Neural crest cell (in vitro differentiated cells): ENCODE measurements at regions not wholly inside any gene's neighbourhood (a gene's known extent, or its start where the extent isn't known, plus 50 kb on each side); places are given as distances from the start of the nearest gene placed in this dataset.

Experiments
- DNase-seq: peaks from one replicate; pipeline ENCODE4 v3.0.0; 2021; ENCODE audit warnings: low read depth, mixed read lengths, low spot score
- H3K27ac Mint-ChIP-seq: one replicate; pipeline ENCODE4 v1.8.0; 2021; ENCODE audit warnings: mild to moderate bottlenecking, mixed read lengths; ENCODE audit not compliant: unreplicated experiment
- H3K27me3 Mint-ChIP-seq: 2 replicates; pipeline ENCODE4 v1.8.0; 2021; ENCODE audit warnings: low read depth, mild to moderate bottlenecking, mixed read lengths
- H3K36me3 Mint-ChIP-seq: 2 replicates; pipeline ENCODE4 v1.8.0; 2021; ENCODE audit warnings: low read depth, mild to moderate bottlenecking, mixed read lengths
- H3K4me1 Mint-ChIP-seq: 2 replicates; pipeline ENCODE4 v1.8.0; 2021; ENCODE audit warnings: mixed read lengths
- H3K4me3 Mint-ChIP-seq: one replicate; pipeline ENCODE4 v1.8.0; 2021; ENCODE audit warnings: mild to moderate bottlenecking, mixed read lengths
- H3K9me3 Mint-ChIP-seq: 2 replicates; pipeline ENCODE4 v1.8.0; 2021; ENCODE audit warnings: mixed read lengths
- TF ChIP-seq, protein P1 (sequence below): fragments of 200-600 bp; sonication (generic); conservative IDR thresholded peaks from 2 replicates; pipeline ENCODE4 v1.5.0; 2021; ENCODE audit warnings: antibody characterized with exemption, mild to moderate bottlenecking

- no peaks in the 10 kb centered on the region for H3K36me3 Mint-ChIP-seq
- peaks cover 6% of the 10 kb centered on the region for H3K4me1 Mint-ChIP-seq
- H3K4me3 Mint-ChIP-seq: no peak overlapping the region
- TF ChIP-seq, protein P1, sequence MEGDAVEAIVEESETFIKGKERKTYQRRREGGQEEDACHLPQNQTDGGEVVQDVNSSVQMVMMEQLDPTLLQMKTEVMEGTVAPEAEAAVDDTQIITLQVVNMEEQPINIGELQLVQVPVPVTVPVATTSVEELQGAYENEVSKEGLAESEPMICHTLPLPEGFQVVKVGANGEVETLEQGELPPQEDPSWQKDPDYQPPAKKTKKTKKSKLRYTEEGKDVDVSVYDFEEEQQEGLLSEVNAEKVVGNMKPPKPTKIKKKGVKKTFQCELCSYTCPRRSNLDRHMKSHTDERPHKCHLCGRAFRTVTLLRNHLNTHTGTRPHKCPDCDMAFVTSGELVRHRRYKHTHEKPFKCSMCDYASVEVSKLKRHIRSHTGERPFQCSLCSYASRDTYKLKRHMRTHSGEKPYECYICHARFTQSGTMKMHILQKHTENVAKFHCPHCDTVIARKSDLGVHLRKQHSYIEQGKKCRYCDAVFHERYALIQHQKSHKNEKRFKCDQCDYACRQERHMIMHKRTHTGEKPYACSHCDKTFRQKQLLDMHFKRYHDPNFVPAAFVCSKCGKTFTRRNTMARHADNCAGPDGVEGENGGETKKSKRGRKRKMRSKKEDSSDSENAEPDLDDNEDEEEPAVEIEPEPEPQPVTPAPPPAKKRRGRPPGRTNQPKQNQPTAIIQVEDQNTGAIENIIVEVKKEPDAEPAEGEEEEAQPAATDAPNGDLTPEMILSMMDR: no peak
- peaks cover 24% of the 10 kb centered on the region for H3K27me3 Mint-ChIP-seq
- DNase-seq: no peak
- no peak overlapping the region for H3K27ac Mint-ChIP-seq
- H3K9me3 Mint-ChIP-seq: no peaks in the 10 kb centered on the region
Observed at GRCh38 chr1:29901624-29902325, 665.5 kb downstream of the PTPRU start.

DNA sequence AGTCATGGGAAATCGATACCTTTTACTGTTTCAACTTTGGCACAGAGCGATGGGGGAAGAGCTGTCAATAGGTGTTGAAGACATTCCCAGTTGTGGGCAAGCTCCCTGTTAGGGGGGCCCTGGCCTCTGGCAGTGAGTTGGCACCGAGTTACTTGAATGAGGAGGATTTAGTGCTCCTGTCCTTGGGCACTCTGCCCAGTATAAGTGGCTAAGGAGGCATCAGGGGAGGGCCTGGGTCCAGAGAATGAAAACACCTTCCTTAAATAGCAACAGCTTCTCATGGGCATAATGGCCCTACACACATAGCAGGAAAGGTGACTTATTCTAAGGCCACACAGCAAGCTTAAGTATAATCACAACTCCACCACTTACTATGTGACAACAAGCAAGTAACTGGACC is 664.4 kb downstream of the PTPRU start:
- Mint-ChIP-seq H3K4me3 (no peak overlapping the region), H3K36me3 (no peaks in the 10 kb centered on the region), H3K4me1 (no peaks in the 10 kb centered on the region), H3K9me3 (no peaks in the 10 kb centered on the region), H3K27ac (no peak overlapping the region), H3K27me3 (peaks cover 33% of the 10 kb centered on the region)
- TF ChIP-seq, protein P1: no peak
- no peak for DNase-seq

GRCh38 chr1:29900104-29900679 is 663.9 kb downstream of the PTPRU start:
- H3K27me3 Mint-ChIP-seq: peaks cover 36% of the 10 kb centered on the region
- H3K4me3 Mint-ChIP-seq: no peak overlapping the region
- no peaks in the 10 kb centered on the region for H3K36me3 Mint-ChIP-seq
- H3K9me3 Mint-ChIP-seq: no peaks in the 10 kb centered on the region
- no peak for DNase-seq
- H3K4me1 Mint-ChIP-seq: no peaks in the 10 kb centered on the region
- TF ChIP-seq, protein P1: no peak
- no peak overlapping the region for H3K27ac Mint-ChIP-seq

DNA sequence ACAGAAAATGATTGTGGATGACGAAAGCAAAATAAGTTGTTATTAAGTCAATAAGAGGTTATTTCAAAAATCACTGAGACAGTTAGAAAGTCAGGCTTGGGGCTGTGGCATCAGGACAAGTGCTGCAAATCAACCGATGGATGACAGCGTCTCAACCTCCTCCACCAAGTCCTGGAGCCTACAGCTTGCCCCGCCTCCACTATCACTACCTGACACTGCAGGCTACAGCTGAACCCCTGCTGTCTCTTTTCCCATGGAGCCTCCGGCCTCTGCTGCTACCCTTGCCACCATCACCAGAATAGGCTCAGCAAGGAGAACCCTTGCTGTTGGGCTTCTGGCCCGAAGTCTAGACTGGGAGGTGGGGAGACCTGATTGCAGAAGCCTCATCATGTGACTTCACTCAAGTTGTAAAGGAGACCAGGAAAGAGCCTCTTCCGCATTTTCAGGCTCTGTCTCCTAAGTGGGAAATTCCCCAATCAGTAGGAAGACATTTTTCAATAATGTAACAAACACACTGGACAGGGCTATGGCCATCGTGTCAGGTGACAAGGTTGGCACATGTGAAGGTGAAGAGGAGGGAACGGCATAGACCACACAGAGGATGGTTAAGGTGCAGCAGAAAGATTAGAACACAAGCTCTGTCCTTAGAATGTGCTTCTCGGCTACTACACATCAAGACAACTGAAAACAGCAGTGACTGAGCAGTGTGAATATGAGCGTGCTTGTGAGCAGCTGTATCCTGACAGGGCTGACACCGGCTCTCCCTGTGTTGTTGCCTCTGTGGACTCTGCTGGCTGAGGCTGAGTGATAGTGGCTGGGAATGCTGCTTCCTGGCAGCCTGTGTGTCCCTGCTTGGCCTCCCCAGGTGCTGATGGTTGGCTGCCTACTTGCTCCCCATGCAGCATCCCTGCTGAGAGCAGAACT is 660.7 kb downstream of the PTPRU start:
- Mint-ChIP-seq H3K27me3 (peaks cover 55% of the 10 kb centered on the region), H3K4me3 (no peak overlapping the region), H3K4me1 (no peaks in the 10 kb centered on the region), H3K27ac (no peak overlapping the region), H3K36me3 (no peaks in the 10 kb centered on the region), H3K9me3 (no peaks in the 10 kb centered on the region)
- TF ChIP-seq, protein P1: no peak
- DNase-seq: no peak

DNA sequence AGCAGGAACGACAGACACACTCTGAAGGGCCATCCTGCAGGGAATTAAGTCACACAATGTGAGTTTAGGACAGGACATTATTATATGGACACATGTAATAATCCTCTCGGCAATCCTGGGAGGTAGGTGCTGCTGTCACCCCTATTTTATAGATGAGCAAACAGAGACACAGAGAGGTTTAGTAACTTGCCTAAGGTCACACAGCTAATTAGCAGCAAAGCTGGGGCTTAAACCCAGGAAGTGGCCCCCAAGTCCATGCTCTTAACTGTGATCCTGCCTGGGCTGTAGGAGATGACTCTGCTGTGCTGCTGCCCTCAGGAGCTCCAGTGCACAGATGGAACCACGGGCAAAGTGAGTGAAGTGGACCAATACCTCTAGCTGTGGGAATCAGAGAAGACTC is 660.0 kb downstream of the PTPRU start:
- Mint-ChIP-seq H3K9me3 (no peaks in the 10 kb centered on the region), H3K27ac (no peak overlapping the region), H3K4me1 (no peaks in the 10 kb centered on the region), H3K27me3 (peaks cover 58% of the 10 kb centered on the region), H3K36me3 (no peaks in the 10 kb centered on the region), H3K4me3 (no peak overlapping the region)
- no peak for DNase-seq
- TF ChIP-seq, protein P1: no peak
